HEK293 (cell line): ENCODE measurements at regions not wholly inside any gene's neighbourhood (a gene's known extent, or its start where the extent isn't known, plus 50 kb on each side); places are given as distances from the start of the nearest gene placed in this dataset.

Experiments
- HOXD13 ChIP-seq: sonication (generic); formaldehyde crosslinking; IDR thresholded peaks from 2 replicates; pipeline ENCODE4 v1.8.0; 2022; ENCODE audit warnings: missing genetic modification reagents, borderline replicate concordance
- KLF10 ChIP-seq: fragments of 450-650 bp; IDR thresholded peaks from 2 replicates; pipeline ENCODE4 v1.5.1; 2018; ENCODE audit warnings: missing biosample characterization, mild to moderate bottlenecking, missing genetic modification characterization
- MEIS1 ChIP-seq: sonication (generic); formaldehyde crosslinking; IDR thresholded peaks from 2 replicates; pipeline ENCODE4 v1.8.1; 2022; ENCODE audit warnings: missing genetic modification reagents, mild to moderate bottlenecking, borderline replicate concordance
- MYNN ChIP-seq: fragments of 450-650 bp; formaldehyde crosslinking; IDR thresholded peaks from 2 replicates; pipeline ENCODE4 v1.5.1; 2016; ENCODE audit warnings: missing biosample characterization, missing genetic modification characterization, borderline replicate concordance
- SCRT2 ChIP-seq: fragments of 450-650 bp; formaldehyde crosslinking; IDR thresholded peaks from 2 replicates; pipeline ENCODE4 v1.5.1; 2016; ENCODE audit warnings: missing biosample characterization, missing genetic modification characterization
- SETDB1 ChIP-seq: IDR thresholded peaks from one replicate; pipeline ENCODE4 v1.6.1; 2017; ENCODE audit warnings: mild to moderate bottlenecking, low read length, moderate library complexity, mixed read lengths; ENCODE audit not compliant: insufficient read length
- SP2 ChIP-seq: fragments of 450-650 bp; formaldehyde crosslinking; IDR thresholded peaks from 2 replicates; pipeline ENCODE4 v1.5.1; 2016; ENCODE audit warnings: missing biosample characterization, missing genetic modification characterization
- SP7 ChIP-seq: fragments of 450-650 bp; formaldehyde crosslinking; IDR thresholded peaks from 2 replicates; pipeline ENCODE4 v1.5.1; 2016; ENCODE audit warnings: missing biosample characterization, missing genetic modification characterization
- ZBTB1 ChIP-seq: fragments of 450-650 bp; formaldehyde crosslinking; IDR thresholded peaks from 2 replicates; pipeline ENCODE4 v1.5.1; 2016; ENCODE audit warnings: missing biosample characterization, missing genetic modification characterization
- ZBTB49 ChIP-seq: fragments of 450-650 bp; formaldehyde crosslinking; IDR thresholded peaks from 2 replicates; pipeline ENCODE4 v1.5.1; 2016; ENCODE audit warnings: missing biosample characterization, missing genetic modification characterization, low read depth
- ZFHX2 ChIP-seq: fragments of 450-650 bp; formaldehyde crosslinking; conservative IDR thresholded peaks from 2 replicates; pipeline ENCODE4 v1.5.1; 2016; ENCODE audit warnings: missing biosample characterization, missing genetic modification characterization
- ZNF10 ChIP-seq: fragments of 450-650 bp; formaldehyde crosslinking; IDR thresholded peaks from 2 replicates; pipeline ENCODE4 v1.5.1; 2017; ENCODE audit warnings: missing biosample characterization, missing genetic modification characterization
- ZNF114 ChIP-seq: fragments of 450-650 bp; formaldehyde crosslinking; IDR thresholded peaks from 2 replicates; pipeline ENCODE4 v1.5.0; 2017; ENCODE audit warnings: missing biosample characterization, missing genetic modification characterization
- ZNF121 ChIP-seq: fragments of 450-650 bp; formaldehyde crosslinking; IDR thresholded peaks from 2 replicates; pipeline ENCODE4 v1.5.1; 2016; ENCODE audit warnings: missing biosample characterization, missing genetic modification characterization
- ZNF146 ChIP-seq: fragments of 450-650 bp; formaldehyde crosslinking; IDR thresholded peaks from 2 replicates; pipeline ENCODE4 v1.5.1; 2016; ENCODE audit warnings: missing biosample characterization, missing genetic modification characterization
- ZNF148 ChIP-seq: fragments of 450-650 bp; formaldehyde crosslinking; IDR thresholded peaks from 2 replicates; pipeline ENCODE4 v1.5.0; 2017; ENCODE audit warnings: missing biosample characterization, missing genetic modification characterization, borderline replicate concordance
- ZNF155 ChIP-seq: fragments of 450-650 bp; formaldehyde crosslinking; IDR thresholded peaks from 2 replicates; pipeline ENCODE4 v1.5.1; 2016; ENCODE audit warnings: missing biosample characterization, missing genetic modification characterization
- ZNF202 ChIP-seq: fragments of 450-650 bp; formaldehyde crosslinking; IDR thresholded peaks from 2 replicates; pipeline ENCODE4 v1.5.1; 2016; ENCODE audit warnings: missing biosample characterization, missing genetic modification characterization, borderline replicate concordance
- ZNF24 ChIP-seq: fragments of 450-650 bp; formaldehyde crosslinking; IDR thresholded peaks from 2 replicates; pipeline ENCODE4 v1.5.1; 2016; ENCODE audit warnings: missing biosample characterization, missing genetic modification characterization
- ZNF266 ChIP-seq: fragments of 450-650 bp; formaldehyde crosslinking; IDR thresholded peaks from 2 replicates; pipeline ENCODE4 v1.5.1; 2016; ENCODE audit warnings: missing biosample characterization, missing genetic modification characterization, low read depth
- ZNF302 ChIP-seq: fragments of 450-650 bp; formaldehyde crosslinking; IDR thresholded peaks from 2 replicates; pipeline ENCODE4 v1.5.1; 2016; ENCODE audit warnings: missing biosample characterization, missing genetic modification characterization, low read depth
- ZNF341 ChIP-seq: fragments of 450-650 bp; formaldehyde crosslinking; IDR thresholded peaks from 2 replicates; pipeline ENCODE4; 2016; ENCODE audit warnings: low read depth, missing biosample characterization, missing genetic modification characterization
- ZNF354C ChIP-seq: fragments of 450-650 bp; formaldehyde crosslinking; IDR thresholded peaks from 2 replicates; pipeline ENCODE4 v1.5.1; 2016; ENCODE audit warnings: missing biosample characterization, missing genetic modification characterization, low read depth, borderline replicate concordance
- ZNF394 ChIP-seq: fragments of 450-650 bp; formaldehyde crosslinking; IDR thresholded peaks from 2 replicates; pipeline ENCODE4 v1.5.1; 2016; ENCODE audit warnings: missing biosample characterization, missing genetic modification characterization, mild to moderate bottlenecking, moderate library complexity, borderline replicate concordance
- ZNF426 ChIP-seq: fragments of 450-650 bp; formaldehyde crosslinking; IDR thresholded peaks from 2 replicates; pipeline ENCODE4 v1.5.1; 2017; ENCODE audit warnings: missing biosample characterization, missing genetic modification characterization, mild to moderate bottlenecking, inconsistent platforms, moderate library complexity
- ZNF473 ChIP-seq: fragments of 450-650 bp; formaldehyde crosslinking; IDR thresholded peaks from 2 replicates; pipeline ENCODE4 v1.5.1; 2017; ENCODE audit warnings: missing biosample characterization, missing genetic modification characterization
- ZNF521 ChIP-seq: fragments of 450-650 bp; formaldehyde crosslinking; IDR thresholded peaks from 2 replicates; pipeline ENCODE4 v1.5.1; 2017; ENCODE audit warnings: missing biosample characterization, mild to moderate bottlenecking, missing genetic modification characterization
- ZNF558 ChIP-seq: fragments of 450-650 bp; formaldehyde crosslinking; IDR thresholded peaks from 2 replicates; pipeline ENCODE4 v1.5.1; 2016; ENCODE audit warnings: missing biosample characterization, missing genetic modification characterization
- ZNF623 ChIP-seq: fragments of 450-650 bp; formaldehyde crosslinking; IDR thresholded peaks from 2 replicates; pipeline ENCODE4 v1.5.1; 2016; ENCODE audit warnings: missing biosample characterization, missing genetic modification characterization
- ZNF624 ChIP-seq: fragments of 450-650 bp; formaldehyde crosslinking; IDR thresholded peaks from 2 replicates; pipeline ENCODE4 v1.5.1; 2017; ENCODE audit warnings: missing biosample characterization, missing genetic modification characterization
- ZNF639 ChIP-seq: fragments of 450-650 bp; formaldehyde crosslinking; IDR thresholded peaks from 2 replicates; pipeline ENCODE4 v1.5.1; 2016; ENCODE audit warnings: missing biosample characterization, missing genetic modification characterization
- ZNF658 ChIP-seq: fragments of 450-650 bp; formaldehyde crosslinking; IDR thresholded peaks from 2 replicates; pipeline ENCODE4; 2016; ENCODE audit warnings: missing biosample characterization, missing genetic modification characterization
- ZNF664 ChIP-seq: fragments of 450-650 bp; formaldehyde crosslinking; IDR thresholded peaks from 2 replicates; pipeline ENCODE4 v1.5.1; 2016; ENCODE audit warnings: missing biosample characterization, missing genetic modification characterization
- ZNF768 ChIP-seq: fragments of 450-650 bp; formaldehyde crosslinking; IDR thresholded peaks from 2 replicates; pipeline ENCODE4 v1.5.1; 2018; ENCODE audit warnings: missing biosample characterization, mild to moderate bottlenecking, missing genetic modification characterization
- ZSCAN16 ChIP-seq: fragments of 450-650 bp; formaldehyde crosslinking; IDR thresholded peaks from 2 replicates; pipeline ENCODE4 v1.5.1; 2016; ENCODE audit warnings: missing biosample characterization, missing genetic modification characterization
- ZSCAN4 ChIP-seq: fragments of 450-650 bp; formaldehyde crosslinking; IDR thresholded peaks from 2 replicates; pipeline ENCODE4 v1.5.1; 2017; ENCODE audit warnings: missing biosample characterization, missing genetic modification characterization

GRCh38 chr10:118500477-118501104, 94.9 kb downstream of the PRLHR start (continued):
- TF ChIP-seq ZBTB49 (no peak), ZNF658 (tag by site-specific recombination) (no peak), ZNF521 (no peak), ZSCAN16 (tag by site-specific recombination) (no peak), ZNF341 (tag by site-specific recombination) (peak; percentile 35; the same call in 1 of the 2 replicates), ZNF354C (tag by site-specific recombination) (peak; percentile 56; the same call in 1 of the 2 replicates), MYNN (tag by site-specific recombination) (no peak), ZNF623 (tag by site-specific recombination) (peak; percentile 82), ZNF558 (peak; percentile 83), HOXD13 (CRISPR knock-in tag) (no peak), ZNF664 (tag by site-specific recombination) (peak; percentile 83), ZNF266 (peak; percentile 92), KLF10 (tag by site-specific recombination) (no peak), ZNF146 (tag by site-specific recombination) (no peak), ZNF624 (tag by site-specific recombination) (no peak), ZNF394 (tag by site-specific recombination) (peak; percentile 92), ZFHX2 (tag by site-specific recombination) (no peak), SP2 (tag by site-specific recombination) (no peak), ZNF114 (tag by site-specific recombination) (no peak), SP7 (no peak), ZNF148 (no peak), ZNF426 (tag by site-specific recombination) (peak; percentile 94), MEIS1 (no peak), ZSCAN4 (tag by site-specific recombination) (no peak), SCRT2 (tag by site-specific recombination) (no peak), ZNF768 (no peak), ZNF202 (tag by site-specific recombination) (peak; percentile 90), ZNF24 (no peak), SETDB1 (no peak), ZNF10 (tag by site-specific recombination) (no peak), ZBTB1 (tag by site-specific recombination) (no peak), ZNF473 (tag by site-specific recombination) (no peak), ZNF155 (no peak), ZNF302 (tag by site-specific recombination) (no peak), ZNF121 (tag by site-specific recombination) (no peak), ZNF639 (tag by site-specific recombination) (0 out of 2 replicates have a peak, but pooled peaks have one; percentile 51)
